Vagina (tissue), 2 donors: ENCODE measurements at regions not wholly inside any gene's neighbourhood (a gene's known extent, or its start where the extent isn't known, plus 50 kb on each side); places are given as distances from the start of the nearest gene placed in this dataset.
"Not testable (repeated sequence)": the region's sequence is repeated elsewhere in the genome, so short reads cannot be mapped to it uniquely, and the experiment has no call there.

Experiments used
- DNase-seq, 2 donors: peaks; one replicate each; pipeline ENCODE4 v3.0.0-alpha.2; 2017; ENCODE audit errors: extremely low spot score in 2 of 2
- H3K27ac ChIP-seq: fragments of 200-600 bp; sonication (generic); one replicate; pipeline ENCODE4 v1.5.1; 2019
- H3K27me3 ChIP-seq: fragments of 200-600 bp; sonication (generic); one replicate; pipeline ENCODE4 v1.5.1; 2019
- H3K36me3 ChIP-seq, 2 donors: fragments of 200-600 bp; sonication (generic); one replicate each; pipeline ENCODE4 v1.5.1; 2017 to 2019
- H3K4me1 ChIP-seq: fragments of 200-600 bp; sonication (generic); one replicate; pipeline ENCODE4 v1.5.1; 2019
- H3K4me3 ChIP-seq, 2 donors: fragments of 200-600 bp; sonication (generic); 1 replicate in 1 of 2; 2 replicates in 1 of 2; pipeline ENCODE4 v1.5.1; 2016 to 2019
- H3K9me3 ChIP-seq: fragments of 200-600 bp; sonication (generic); one replicate; pipeline ENCODE4 v1.5.1; 2019
- POLR2A ChIP-seq, 2 donors: fragments of 450-650 bp; IDR thresholded peaks; one replicate each; pipeline ENCODE4 v1.6.1; 2017; ENCODE audit warnings: antibody characterized with exemption in 2 of 2, mild to moderate bottlenecking in 2 of 2, moderate library complexity in 2 of 2
- POLR2AphosphoS5 ChIP-seq, 2 donors: sonication (generic); formaldehyde crosslinking; IDR thresholded peaks; one replicate each; pipeline ENCODE4 v1.9.0; 2017; ENCODE audit warnings: antibody characterized with exemption in 2 of 2, mild to moderate bottlenecking in 2 of 2, low read depth in 1 of 2; ENCODE audit not compliant: insufficient read depth in 1 of 2
- intact Hi-C: fragments of 100-400 bp; cut with DNase I; formaldehyde crosslinking; loops from one replicate; pipeline ENCODE4 v1.15.1; 2023
- TF ChIP-seq, protein P1 (sequence below), 3 experiments: fragments of 450-650 bp in 2 of 3; fragments of 200-600 bp in 1 of 3; sonication (generic) in 1 of 3; IDR thresholded peaks; one replicate each; pipeline ENCODE4 v1.5.1; 2017 to 2019; ENCODE audit warnings: antibody characterized with exemption in 3 of 3, mild to moderate bottlenecking in 2 of 3, moderate library complexity in 2 of 3

DNA sequence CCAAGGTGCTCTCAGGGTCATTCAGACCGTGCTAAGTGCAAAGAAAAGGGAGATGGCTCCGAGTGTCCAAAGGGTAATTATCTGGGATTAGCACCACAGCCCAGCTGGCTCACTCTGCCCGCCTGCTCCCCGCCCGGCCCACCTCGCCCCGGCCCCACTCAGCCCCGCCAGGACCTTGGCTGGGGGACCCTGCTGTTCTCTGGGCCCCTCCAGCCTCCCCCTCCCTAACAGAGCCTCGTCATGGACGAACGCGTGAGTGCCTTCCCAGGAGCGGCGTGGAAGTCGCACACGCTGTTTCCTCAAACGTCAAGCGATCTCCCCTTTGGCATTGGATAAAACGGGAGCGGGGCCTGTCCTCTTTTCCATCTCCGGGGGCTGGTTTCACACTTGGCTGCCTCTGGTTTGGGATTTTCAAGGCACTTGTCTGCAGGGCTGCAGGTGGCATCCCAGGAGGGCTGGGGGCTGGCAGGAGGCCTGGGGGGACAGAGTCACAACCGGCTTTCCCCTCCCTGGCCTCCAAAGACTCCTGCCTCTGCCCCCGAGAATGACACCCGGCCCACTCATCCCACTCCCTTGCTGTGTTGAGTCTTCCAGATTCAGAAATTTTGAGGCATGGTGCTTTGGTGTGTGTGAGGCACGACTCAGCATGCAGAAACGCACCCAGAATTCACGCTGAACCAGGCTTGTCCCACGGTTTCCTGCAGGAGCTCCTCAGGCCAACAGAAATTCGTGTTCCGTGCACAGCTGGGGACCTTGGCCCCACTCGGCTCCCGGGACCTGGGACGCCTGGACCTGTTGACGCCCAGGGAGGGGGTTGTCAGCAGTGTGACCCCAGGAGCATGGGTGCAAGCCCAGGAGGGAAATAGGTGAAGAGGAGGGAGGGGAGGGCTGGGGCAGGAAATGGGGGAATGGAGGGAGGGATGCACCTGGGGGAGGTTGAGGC is 110.0 kb downstream of the PDGFA start:
- TF ChIP-seq POLR2AphosphoS5 (IDR thresholded peaks at IDR 0.05; ENCODE audit: insufficient read depth in 1 of 2, low read depth in 1 of 2) = no peak
- TF ChIP-seq POLR2A (IDR thresholded peaks at IDR 0.05) = no peak
- TF ChIP-seq, protein P1, sequence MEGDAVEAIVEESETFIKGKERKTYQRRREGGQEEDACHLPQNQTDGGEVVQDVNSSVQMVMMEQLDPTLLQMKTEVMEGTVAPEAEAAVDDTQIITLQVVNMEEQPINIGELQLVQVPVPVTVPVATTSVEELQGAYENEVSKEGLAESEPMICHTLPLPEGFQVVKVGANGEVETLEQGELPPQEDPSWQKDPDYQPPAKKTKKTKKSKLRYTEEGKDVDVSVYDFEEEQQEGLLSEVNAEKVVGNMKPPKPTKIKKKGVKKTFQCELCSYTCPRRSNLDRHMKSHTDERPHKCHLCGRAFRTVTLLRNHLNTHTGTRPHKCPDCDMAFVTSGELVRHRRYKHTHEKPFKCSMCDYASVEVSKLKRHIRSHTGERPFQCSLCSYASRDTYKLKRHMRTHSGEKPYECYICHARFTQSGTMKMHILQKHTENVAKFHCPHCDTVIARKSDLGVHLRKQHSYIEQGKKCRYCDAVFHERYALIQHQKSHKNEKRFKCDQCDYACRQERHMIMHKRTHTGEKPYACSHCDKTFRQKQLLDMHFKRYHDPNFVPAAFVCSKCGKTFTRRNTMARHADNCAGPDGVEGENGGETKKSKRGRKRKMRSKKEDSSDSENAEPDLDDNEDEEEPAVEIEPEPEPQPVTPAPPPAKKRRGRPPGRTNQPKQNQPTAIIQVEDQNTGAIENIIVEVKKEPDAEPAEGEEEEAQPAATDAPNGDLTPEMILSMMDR (IDR thresholded peaks at IDR 0.05) = no peak
- Histone ChIP-seq H3K4me3 (no peak overlapping the region), H3K27me3 (no peaks in the 10 kb centered on the region), H3K4me1 (no peaks in the 10 kb centered on the region), H3K27ac (no peak overlapping the region), H3K9me3 (no peaks in the 10 kb centered on the region), H3K36me3 (no peaks in the 10 kb centered on the region)
- DNase-seq = no peak
- intact Hi-C loops = no loop called here

DNA sequence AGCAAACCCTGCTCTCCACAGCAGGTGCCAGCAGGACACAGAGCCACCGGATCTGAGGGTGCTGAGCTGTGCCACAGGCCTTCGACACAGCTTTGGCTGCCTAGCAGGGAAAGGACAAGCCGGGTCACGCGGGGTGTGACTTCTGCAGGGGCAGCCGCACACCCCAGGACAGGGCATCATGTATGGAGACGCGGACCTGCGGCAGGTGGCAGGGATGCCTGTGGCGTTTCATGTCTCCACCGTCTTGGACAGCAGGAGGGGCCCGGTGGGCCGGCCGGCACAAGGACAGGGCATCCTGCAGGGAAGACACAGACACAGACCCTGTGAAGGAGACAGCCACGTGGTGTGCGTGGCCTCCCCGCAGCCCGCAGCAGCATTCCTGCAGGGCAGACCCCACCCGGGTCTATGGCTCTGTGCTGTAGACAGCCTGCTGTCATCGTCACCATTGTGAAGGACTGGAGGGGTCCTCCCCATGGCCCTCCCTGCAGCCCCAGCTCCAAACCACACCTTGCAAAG is 109.2 kb downstream of the PDGFA start:
- DNase-seq = no peak
- no peak for TF ChIP-seq POLR2A (IDR thresholded peaks at IDR 0.05)
- TF ChIP-seq, protein P1 (IDR thresholded peaks at IDR 0.05) = no peak
- no peak for TF ChIP-seq POLR2AphosphoS5 (IDR thresholded peaks at IDR 0.05; ENCODE audit: insufficient read depth in 1 of 2, low read depth in 1 of 2)

DNA sequence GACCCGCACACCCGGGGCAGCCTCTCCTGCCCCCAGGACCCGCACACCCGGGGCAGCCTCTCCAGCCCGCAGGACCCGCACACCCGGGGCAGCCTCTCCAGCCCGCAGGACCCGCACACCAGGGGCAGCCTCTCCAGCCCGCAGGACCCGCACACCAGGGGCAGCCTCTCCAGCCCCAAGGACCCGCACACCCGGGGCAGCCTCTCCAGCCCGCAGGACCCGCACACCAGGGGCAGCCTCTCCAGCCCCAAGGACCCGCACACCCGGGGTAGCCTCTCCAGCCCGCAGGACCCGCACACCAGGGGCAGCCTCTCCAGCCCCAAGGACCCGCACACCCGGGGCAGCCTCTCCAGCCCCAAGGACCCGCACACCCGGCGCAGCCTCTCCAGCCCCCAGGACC is 108.5 kb downstream of the PDGFA start:
- H3K36me3 ChIP-seq, H3K27me3 ChIP-seq, intact Hi-C loops, DNase-seq, H3K4me3 ChIP-seq, H3K9me3 ChIP-seq, H3K27ac ChIP-seq, H3K4me1 ChIP-seq: not testable (repeated sequence)

More for the DNA sequence above, 109.2 kb downstream of the PDGFA start:
- Histone ChIP-seq H3K27me3 (no peaks in the 10 kb centered on the region), H3K4me3 (no peak overlapping the region), H3K36me3 (no peaks in the 10 kb centered on the region), H3K4me1 (no peaks in the 10 kb centered on the region), H3K9me3 (no peaks in the 10 kb centered on the region), H3K27ac (no peak overlapping the region)
- intact Hi-C loops = no loop called here

DNA sequence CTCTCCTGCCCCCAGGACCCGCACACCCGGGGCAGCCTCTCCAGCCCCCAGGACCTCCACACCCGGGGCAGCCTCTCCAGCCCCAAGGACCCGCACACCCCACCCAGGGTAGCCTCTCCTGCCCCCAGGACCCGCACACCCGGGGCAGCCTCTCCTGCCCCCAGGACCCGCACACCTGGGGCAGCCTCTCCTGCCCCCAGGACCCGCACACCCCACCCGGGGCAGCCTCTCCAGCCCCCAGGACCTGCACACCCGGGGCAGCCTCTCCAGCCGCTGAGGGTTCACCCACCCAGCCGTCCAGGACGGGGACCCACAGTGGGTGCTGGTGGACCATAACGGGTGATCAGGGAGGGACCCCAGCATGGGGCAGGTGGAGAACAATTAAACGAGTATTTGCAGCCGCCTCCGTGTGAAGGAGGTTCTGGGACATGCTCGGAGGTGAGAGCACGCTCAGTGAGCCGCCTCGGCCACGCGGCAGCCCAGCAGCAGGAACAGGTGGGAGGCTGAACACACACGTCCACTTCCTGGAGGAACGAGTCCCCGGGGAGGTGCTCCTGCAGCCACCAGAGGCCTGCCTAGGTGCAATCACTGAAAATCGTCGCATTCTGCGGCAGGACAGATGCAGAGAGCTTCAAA is 107.9 kb downstream of the PDGFA start:
- TF ChIP-seq, protein P1 (IDR thresholded peaks at IDR 0.05) = no peak
- TF ChIP-seq POLR2A (IDR thresholded peaks at IDR 0.05) = no peak
- no peak for TF ChIP-seq POLR2AphosphoS5 (IDR thresholded peaks at IDR 0.05; ENCODE audit: insufficient read depth in 1 of 2, low read depth in 1 of 2)
- no peaks in the 10 kb centered on the region for H3K9me3 ChIP-seq
- no peak overlapping the region for H3K4me3 ChIP-seq
- H3K27me3 ChIP-seq = no peaks in the 10 kb centered on the region
- H3K36me3 ChIP-seq = no peaks in the 10 kb centered on the region
- intact Hi-C loops = no loop called here
- no peaks in the 10 kb centered on the region for H3K4me1 ChIP-seq
- no peak for DNase-seq
- no peak overlapping the region for H3K27ac ChIP-seq

DNA sequence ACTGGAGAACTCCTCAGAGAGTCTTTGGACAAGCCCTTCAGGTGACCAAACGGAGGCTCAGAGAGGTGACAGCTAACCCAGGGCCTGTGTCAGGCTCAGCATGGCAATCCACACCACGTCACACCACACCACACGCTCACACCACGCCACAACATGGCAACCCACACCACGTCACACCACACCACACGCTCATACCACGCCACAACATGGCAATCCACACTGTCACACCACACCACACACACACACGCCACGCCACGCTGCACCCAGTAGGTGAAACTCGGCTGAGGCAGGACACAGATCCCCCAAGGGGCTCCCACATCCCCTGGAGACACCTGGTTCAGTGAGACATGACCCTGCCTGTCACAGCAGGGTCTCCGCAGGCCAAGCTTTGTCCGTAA is 107.3 kb downstream of the PDGFA start:
- TF ChIP-seq POLR2A (IDR thresholded peaks at IDR 0.05) (no peak), POLR2AphosphoS5 (IDR thresholded peaks at IDR 0.05; ENCODE audit: insufficient read depth in 1 of 2, low read depth in 1 of 2) (no peak)
- TF ChIP-seq, protein P1 (IDR thresholded peaks at IDR 0.05) = no peak
- DNase-seq = no peak

More for the DNA sequence above, 107.3 kb downstream of the PDGFA start:
- no peaks in the 10 kb centered on the region for H3K27me3 ChIP-seq
- H3K4me1 ChIP-seq = no peaks in the 10 kb centered on the region
- no peaks in the 10 kb centered on the region for H3K36me3 ChIP-seq
- no peak overlapping the region for H3K27ac ChIP-seq
- H3K4me3 ChIP-seq = no peak overlapping the region
- intact Hi-C loops = no loop called here
- H3K9me3 ChIP-seq = no peaks in the 10 kb centered on the region
